ENCODE measurements at regions not wholly inside any gene's neighbourhood (a gene's known extent, or its start where the extent isn't known, plus 50 kb on each side); places are given as distances from the start of the nearest gene placed in this dataset.

GRCh38 chr14:85336257-85336656, 193.7 kb upstream of the FLRT2 start:
- no peak for TF ChIP-seq FOXP4 (CRISPR knock-in tag; IDR thresholded peaks at IDR 0.05)
- no peak for TF ChIP-seq CTCF (IDR thresholded peaks at IDR 0.05)
- TF ChIP-seq E2F4 (CRISPR knock-in tag; IDR thresholded peaks at IDR 0.05; ENCODE audit: borderline replicate concordance, low read depth) = no peak
- TF ChIP-seq E2F1 (CRISPR knock-in tag; IDR thresholded peaks at IDR 0.05) = no peak

Measured in WTC11 (cell line).